Heart left ventricle (tissue), 13 donors: ENCODE measurements at regions not wholly inside any gene's neighbourhood (a gene's known extent, or its start where the extent isn't known, plus 50 kb on each side); places are given as distances from the start of the nearest gene placed in this dataset.

Experiments
- POLR2A ChIP-seq, 2 donors: fragments of 450-650 bp; IDR thresholded peaks; one replicate each; pipeline ENCODE4 v1.6.1; 2017; ENCODE audit warnings: antibody characterized with exemption in 2 of 2, mild to moderate bottlenecking in 2 of 2, moderate library complexity in 2 of 2
- TF ChIP-seq, protein P1 (sequence below), 12 donors: fragments of 200-600 bp; sonication (generic) in 4 of 12; IDR thresholded peaks; one replicate each; pipeline versions ENCODE4 v1.5.0 to v1.8.0; 2018 to 2022; ENCODE audit warnings: antibody characterized with exemption in 12 of 12, mild to moderate bottlenecking in 5 of 12
- donor health status: ischemic (EF 13 %, LVEDD 7.1; RV severe dilation, severe dysfunction).
- donor health status: DM: no; HTN: yes; CAD: no.
- donor health status: DM: no; HTN: no; CAD: no.
- donor health status: ischemic (EF 25% LVEDD 6.9; RV normal size, moderate dysfunction).
- donor health status: ischemic (EF 25% LVEDD 5.7; RV mildly dilated, moderate dysfunction).
- donor health status: ischemic (EF 35%, LVEDD 5.7; RV mildly dilated, moderate dysfunction).
- donor health status: nonischemic (EF 11% LVEDD 7.7; RV severe dilation, severe dysfunction).
- donor health status: DM: yes; HTN: yes; CAD: no.
- donor health status: PGD.
- donor health status: ischemic (EF 29% LVEDD 5.4; RV normal size, mild dysfunction).
- donor health status: nonischemic (EF 23%, LVEDD 6.1; RV moderate dilation, normal function).

DNA sequence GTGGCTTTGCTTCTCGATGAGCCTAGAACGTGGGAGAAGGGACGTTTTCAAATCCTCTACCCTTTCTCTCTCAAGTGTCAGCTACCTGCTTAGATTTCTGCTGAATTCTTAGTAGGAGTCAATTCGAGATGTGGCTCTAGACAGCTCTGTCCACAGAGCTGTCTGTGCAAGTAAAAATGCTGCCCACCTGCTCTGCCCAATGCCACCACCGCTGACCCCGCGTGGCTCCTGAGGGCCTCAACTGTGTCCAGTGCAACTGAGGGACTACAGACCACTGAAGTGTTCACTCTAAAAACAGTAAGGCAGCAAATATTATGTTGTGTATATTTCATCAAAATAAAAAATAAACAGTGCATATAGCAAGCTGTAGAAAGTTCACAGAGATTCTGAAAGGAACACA, 266.3 kb downstream of the ZNF516 start:
- TF ChIP-seq, protein P1, sequence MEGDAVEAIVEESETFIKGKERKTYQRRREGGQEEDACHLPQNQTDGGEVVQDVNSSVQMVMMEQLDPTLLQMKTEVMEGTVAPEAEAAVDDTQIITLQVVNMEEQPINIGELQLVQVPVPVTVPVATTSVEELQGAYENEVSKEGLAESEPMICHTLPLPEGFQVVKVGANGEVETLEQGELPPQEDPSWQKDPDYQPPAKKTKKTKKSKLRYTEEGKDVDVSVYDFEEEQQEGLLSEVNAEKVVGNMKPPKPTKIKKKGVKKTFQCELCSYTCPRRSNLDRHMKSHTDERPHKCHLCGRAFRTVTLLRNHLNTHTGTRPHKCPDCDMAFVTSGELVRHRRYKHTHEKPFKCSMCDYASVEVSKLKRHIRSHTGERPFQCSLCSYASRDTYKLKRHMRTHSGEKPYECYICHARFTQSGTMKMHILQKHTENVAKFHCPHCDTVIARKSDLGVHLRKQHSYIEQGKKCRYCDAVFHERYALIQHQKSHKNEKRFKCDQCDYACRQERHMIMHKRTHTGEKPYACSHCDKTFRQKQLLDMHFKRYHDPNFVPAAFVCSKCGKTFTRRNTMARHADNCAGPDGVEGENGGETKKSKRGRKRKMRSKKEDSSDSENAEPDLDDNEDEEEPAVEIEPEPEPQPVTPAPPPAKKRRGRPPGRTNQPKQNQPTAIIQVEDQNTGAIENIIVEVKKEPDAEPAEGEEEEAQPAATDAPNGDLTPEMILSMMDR (IDR thresholded peaks at IDR 0.05): no peak
- TF ChIP-seq POLR2A (IDR thresholded peaks at IDR 0.05): no peak
